ENCODE measurements at regions not wholly inside any gene's neighbourhood (a gene's known extent, or its start where the extent isn't known, plus 50 kb on each side); places are given as distances from the start of the nearest gene placed in this dataset.
"Not testable (repeated sequence)": the region's sequence is repeated elsewhere in the genome, so short reads cannot be mapped to it uniquely, and the experiment has no call there.

- BruUV-seq (replicated peaks): no TSS peak
- CTCF ChIA-PET: no interaction called here
- DNase-seq (ENCODE audit: unreplicated experiment): no peak
- Mint-ChIP-seq H3K4me1 (ENCODE audit: insufficient read depth, unreplicated experiment) (peaks cover 5% of the 10 kb centered on the region), H3K36me3 (ENCODE audit: insufficient read depth, unreplicated experiment) (no peaks in the 10 kb centered on the region), H3K27me3 (ENCODE audit: insufficient read depth, unreplicated experiment) (no peaks in the 10 kb centered on the region), H3K4me3 (ENCODE audit: unreplicated experiment) (no peak overlapping the region), H3K27ac (ENCODE audit: low read depth, unreplicated experiment) (no peak overlapping the region), H3K9me3 (ENCODE audit: unreplicated experiment) (peaks cover 8% of the 10 kb centered on the region)
- TF ChIP-seq CTCF (IDR thresholded peaks at IDR 0.05; ENCODE audit: unreplicated experiment): no peak
- POLR2A ChIA-PET: interaction anchor here (1.1 kb wide), 1 partner anchor 62 kb away, joined by 3 read pairs; no protein-coding TSS in a partner anchor
- intact Hi-C loops (cut with micrococcal nuclease): no loop called here
Measured at GRCh38 chr4:138344054-138344453, 101.9 kb upstream of the SLC7A11 start.

GRCh38 chr4:138341739-138342415 lies 99.7 kb upstream of the SLC7A11 start:
- Mint-ChIP-seq H3K4me3 (ENCODE audit: unreplicated experiment) (no peak overlapping the region), H3K9me3 (ENCODE audit: unreplicated experiment) (peaks cover 8% of the 10 kb centered on the region), H3K27me3 (ENCODE audit: insufficient read depth, unreplicated experiment) (no peaks in the 10 kb centered on the region), H3K4me1 (ENCODE audit: insufficient read depth, unreplicated experiment) (no peaks in the 10 kb centered on the region), H3K36me3 (ENCODE audit: insufficient read depth, unreplicated experiment) (no peaks in the 10 kb centered on the region), H3K27ac (ENCODE audit: low read depth, unreplicated experiment) (no peak overlapping the region)
- BruUV-seq (replicated peaks): no TSS peak
- no peak for TF ChIP-seq CTCF (IDR thresholded peaks at IDR 0.05; ENCODE audit: unreplicated experiment)
- intact Hi-C loops (cut with micrococcal nuclease): no loop called here
- no peak for DNase-seq (ENCODE audit: unreplicated experiment)
- ChIA-PET CTCF (interaction anchor here (0.6 kb wide), 1 partner anchor 92 kb away, joined by 3 read pairs; no protein-coding TSS in a partner anchor), POLR2A (no interaction called here)

- Mint-ChIP-seq H3K4me1 (ENCODE audit: insufficient read depth, unreplicated experiment) (no peaks in the 10 kb centered on the region), H3K36me3 (ENCODE audit: insufficient read depth, unreplicated experiment) (no peaks in the 10 kb centered on the region), H3K27ac (ENCODE audit: low read depth, unreplicated experiment) (no peak overlapping the region), H3K27me3 (ENCODE audit: insufficient read depth, unreplicated experiment) (no peaks in the 10 kb centered on the region), H3K9me3 (ENCODE audit: unreplicated experiment) (peaks cover 4% of the 10 kb centered on the region), H3K4me3 (ENCODE audit: unreplicated experiment) (no peak overlapping the region)
- ChIA-PET CTCF (no interaction called here), POLR2A (no interaction called here)
- BruUV-seq (replicated peaks): no TSS peak
- no peak for DNase-seq (ENCODE audit: unreplicated experiment)
- no peak for TF ChIP-seq CTCF (IDR thresholded peaks at IDR 0.05; ENCODE audit: unreplicated experiment)
- intact Hi-C loops (cut with micrococcal nuclease): no loop called here
Measured at GRCh38 chr4:138338840-138339239, 96.7 kb upstream of the SLC7A11 start.

- H3K9me3 Mint-ChIP-seq (ENCODE audit: unreplicated experiment); H3K4me3 Mint-ChIP-seq (ENCODE audit: unreplicated experiment); BruUV-seq (replicated peaks); H3K27ac Mint-ChIP-seq (ENCODE audit: low read depth, unreplicated experiment); POLR2A ChIA-PET; H3K36me3 Mint-ChIP-seq (ENCODE audit: insufficient read depth, unreplicated experiment); intact Hi-C loops (cut with micrococcal nuclease); H3K4me1 Mint-ChIP-seq (ENCODE audit: insufficient read depth, unreplicated experiment); CTCF ChIA-PET; H3K27me3 Mint-ChIP-seq (ENCODE audit: insufficient read depth, unreplicated experiment); DNase-seq (ENCODE audit: unreplicated experiment): not testable (repeated sequence)
Measured at GRCh38 chr4:138338222-138338621, 96.1 kb upstream of the SLC7A11 start.

Data from MCF 10A (cell line).